Kasumi-1 (cell line): ENCODE measurements at regions not wholly inside any gene's neighbourhood (a gene's known extent, or its start where the extent isn't known, plus 50 kb on each side); places are given as distances from the start of the nearest gene placed in this dataset.

Experiments used
- DNase-seq, 2 experiments: peaks; one replicate each; lab custom pipeline; 2025; lab: John Stamatoyannopoulos, UW

GRCh38 chr10:52696232-52696631, 76.4 kb downstream of the MBL2 start:
- DNase-seq, result no peak

GRCh38 chr10:52701647-52702046, 70.9 kb downstream of the MBL2 start:
- DNase-seq, result no peak

GRCh38 chr10:52703451-52703850, 69.1 kb downstream of the MBL2 start:
- DNase-seq, result no peak

GRCh38 chr10:52703898-52704297, 68.7 kb downstream of the MBL2 start:
- no peak for DNase-seq

- no peak for DNase-seq
These were observed 66.1 kb downstream of the MBL2 start for GRCh38 chr10:52706332-52707070.
